ACHN (cell line): ENCODE measurements at regions not wholly inside any gene's neighbourhood (a gene's known extent, or its start where the extent isn't known, plus 50 kb on each side); places are given as distances from the start of the nearest gene placed in this dataset.

Experiments used
- DNase-seq: peaks from one replicate; pipeline ENCODE4 v3.0.0-alpha.2; 2015
- in situ Hi-C: cut with HindIII; loops from 2 replicates; pipeline ENCODE4 v1.10.0; 2017; ENCODE audit warnings: low sequenced_read_pairs, low pct_ligation_motif_present, low pct_unique_long_range_greater_than_20kb

DNA sequence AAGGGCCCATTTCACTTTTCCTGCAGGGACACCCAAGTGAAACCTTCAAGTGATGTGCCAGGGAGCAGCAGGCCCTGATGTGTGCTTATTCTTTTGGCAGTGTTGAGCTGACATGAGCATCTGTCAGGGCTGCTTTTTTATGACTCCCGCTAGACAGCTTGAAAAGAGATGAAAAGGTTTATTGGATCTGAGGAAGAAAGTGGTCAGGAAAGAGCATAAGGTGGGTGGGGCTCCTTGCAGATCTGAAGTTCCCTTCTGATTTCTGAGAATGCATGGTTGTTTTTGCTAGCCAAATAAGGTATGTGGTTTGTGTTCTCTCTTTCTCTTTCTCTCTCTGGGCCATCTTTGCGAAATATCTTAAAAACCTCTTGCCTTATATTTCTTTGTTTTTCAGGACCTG, 316.1 kb downstream of the DMRT2 start:
- in situ Hi-C loops, result no loop called here
- DNase-seq, result no peak

DNA sequence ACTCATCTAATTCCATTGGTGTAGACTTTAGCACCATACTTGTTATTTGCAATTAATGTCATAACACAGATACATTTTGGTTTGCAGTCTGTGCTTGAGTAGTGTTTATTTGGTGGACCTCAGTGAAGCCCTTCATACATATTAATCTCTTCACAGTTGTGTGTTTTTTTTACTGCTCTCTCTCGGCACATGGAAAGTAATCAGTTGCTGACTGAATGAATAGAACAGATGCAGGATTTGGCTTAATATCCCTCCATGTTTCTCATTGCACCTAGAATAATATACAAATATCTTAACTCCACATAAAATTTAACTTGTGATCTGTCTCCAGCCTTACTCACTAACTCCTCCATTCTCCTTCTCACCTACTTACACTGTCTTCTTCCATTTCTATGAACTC, 319.1 kb downstream of the DMRT2 start:
- in situ Hi-C loops, result no loop called here
- DNase-seq, result no peak

GRCh38 chr9:1373445-1373844, 323.3 kb downstream of the DMRT2 start:
- DNase-seq, result no peak
- in situ Hi-C loops, result no loop called here

GRCh38 chr9:1383899-1384455, 333.8 kb downstream of the DMRT2 start:
- in situ Hi-C loops, result no loop called here
- DNase-seq, result no peak

DNA sequence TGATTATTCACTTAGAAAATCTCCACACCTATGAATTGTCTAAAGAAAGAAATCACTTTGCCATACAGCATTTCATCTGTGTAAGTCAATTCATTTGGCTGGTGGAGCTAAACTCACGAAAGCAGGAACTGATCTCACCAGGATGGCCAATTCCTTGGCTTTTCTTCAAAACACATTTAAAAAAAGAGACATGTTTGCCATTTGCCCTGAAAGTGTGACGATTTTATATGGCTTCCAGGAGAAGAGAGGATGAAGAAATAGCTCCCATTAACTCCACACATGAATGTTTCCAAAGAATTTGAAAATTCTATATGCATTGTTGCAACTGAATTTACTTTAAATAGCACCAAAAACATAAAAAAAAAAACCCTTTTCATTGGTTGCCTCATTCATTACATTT, 334.7 kb downstream of the DMRT2 start:
- in situ Hi-C loops, result no loop called here
- no peak for DNase-seq

- in situ Hi-C loops, result no loop called here
- no peak for DNase-seq
Measured at GRCh38 chr9:1386420-1386819, 336.3 kb downstream of the DMRT2 start.

- in situ Hi-C loops, result no loop called here
- DNase-seq, result no peak
Measured at GRCh38 chr9:1388216-1388615, 338.1 kb downstream of the DMRT2 start.

DNA sequence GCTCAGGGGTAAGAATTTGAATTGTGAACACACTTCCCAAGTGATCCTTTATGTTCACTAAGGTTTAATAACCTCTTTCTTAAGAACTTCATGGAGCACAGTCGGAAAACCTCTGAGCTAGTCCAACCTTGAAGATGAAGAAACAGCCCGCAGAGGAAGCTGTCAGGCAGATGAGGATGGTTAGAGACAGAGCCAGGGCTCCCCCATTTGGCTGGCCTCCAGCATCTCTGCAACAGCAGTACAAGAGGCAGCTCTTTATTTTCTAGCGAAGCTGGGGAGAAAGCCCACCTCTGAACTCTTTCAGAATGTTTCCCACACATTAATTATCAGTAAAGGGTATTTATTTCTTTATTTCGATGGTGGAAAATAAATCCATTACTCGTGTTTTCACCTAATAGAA, 350.8 kb downstream of the DMRT2 start:
- in situ Hi-C loops, result no loop called here
- DNase-seq, result no peak

GRCh38 chr9:1404940-1405339, 354.8 kb downstream of the DMRT2 start:
- in situ Hi-C loops, result no loop called here
- DNase-seq, result no peak

DNA sequence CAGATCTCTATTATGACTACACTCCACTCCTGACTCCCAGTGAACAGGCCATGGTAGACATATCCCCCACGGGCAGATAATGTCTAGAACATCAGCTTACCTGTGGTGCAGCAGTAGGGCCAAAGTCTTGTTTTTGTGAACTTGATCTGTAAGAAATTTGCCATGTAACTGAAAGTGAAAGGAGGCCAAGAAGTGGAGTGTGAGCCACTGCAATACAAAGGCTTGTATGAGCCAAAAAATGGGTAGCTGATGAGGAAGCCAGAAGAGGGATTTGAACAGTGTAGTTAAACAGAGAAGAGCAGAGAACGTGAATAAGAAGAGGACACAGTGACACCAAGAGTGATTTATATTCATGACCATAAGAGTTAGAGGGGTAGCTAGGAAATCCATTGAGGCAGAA, 361.7 kb downstream of the DMRT2 start:
- no peak for DNase-seq
- in situ Hi-C loops, result no loop called here

GRCh38 chr9:1414711-1415131, 364.6 kb downstream of the DMRT2 start:
- in situ Hi-C loops, result no loop called here
- DNase-seq, result no peak

DNA sequence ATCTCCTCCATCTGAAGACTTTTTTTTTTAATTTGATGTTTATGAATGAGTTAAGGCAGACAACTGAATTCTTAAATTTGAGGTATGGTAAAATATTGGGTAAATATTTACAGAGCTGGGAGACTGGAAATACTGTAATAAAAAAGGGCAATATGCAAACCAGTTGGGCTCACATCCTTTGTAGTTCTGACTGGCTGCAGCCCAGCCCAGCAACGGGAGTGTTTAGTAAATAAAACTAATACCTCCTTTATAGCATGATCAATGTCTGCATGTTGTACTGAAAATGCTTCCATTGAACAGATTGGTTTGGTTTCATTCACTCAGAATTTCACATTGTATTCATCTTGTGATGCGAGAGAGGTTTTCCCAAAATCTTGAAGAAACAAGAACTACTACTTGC, 365.0 kb downstream of the DMRT2 start:
- DNase-seq, result no peak
- in situ Hi-C loops, result no loop called here

DNA sequence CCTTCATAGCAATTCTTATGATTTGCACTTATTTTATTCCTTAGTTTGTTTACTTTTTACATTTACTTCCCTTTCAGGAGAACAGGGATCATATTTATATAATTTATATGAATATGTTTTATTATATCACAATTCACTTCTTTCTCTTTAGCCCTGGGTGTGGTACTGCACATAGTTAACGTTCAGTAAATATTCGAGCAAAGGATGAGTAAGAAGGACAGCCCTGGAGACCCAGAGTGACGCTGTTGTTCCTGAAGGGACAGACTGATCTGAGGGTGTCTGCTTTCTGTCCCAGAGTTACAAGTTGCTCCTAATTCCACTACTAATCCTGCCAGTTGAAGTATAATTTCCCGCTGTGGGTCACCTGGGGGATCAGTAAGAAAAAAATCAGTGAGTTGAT, 366.1 kb downstream of the DMRT2 start:
- in situ Hi-C loops, result no loop called here
- DNase-seq, result no peak

- DNase-seq, result no peak
- in situ Hi-C loops, result no loop called here
Measured at GRCh38 chr9:1421436-1421835, 371.3 kb downstream of the DMRT2 start.

DNA sequence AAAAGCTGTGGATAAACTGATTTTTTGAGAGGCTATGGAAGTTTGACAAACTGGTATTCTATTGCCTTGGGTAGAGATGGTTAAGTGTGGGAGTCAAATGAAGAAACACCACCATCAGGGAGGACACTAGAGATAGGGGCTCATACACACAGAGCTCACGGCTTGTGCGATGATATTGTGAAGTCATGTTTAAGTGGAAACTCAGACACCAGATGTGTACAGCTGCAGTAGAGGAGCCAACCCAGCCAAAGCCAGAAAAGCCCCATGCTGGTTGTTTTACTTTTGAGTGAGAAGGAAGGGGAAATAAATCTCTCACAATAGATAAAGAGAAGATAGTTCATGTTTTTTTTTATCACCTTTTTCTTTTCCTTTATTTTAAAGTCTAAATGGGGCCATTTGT, 377.7 kb downstream of the DMRT2 start:
- in situ Hi-C loops, result no loop called here
- no peak for DNase-seq

GRCh38 chr9:1429297-1429696, 379.1 kb downstream of the DMRT2 start:
- DNase-seq, result no peak
- in situ Hi-C loops, result no loop called here

DNA sequence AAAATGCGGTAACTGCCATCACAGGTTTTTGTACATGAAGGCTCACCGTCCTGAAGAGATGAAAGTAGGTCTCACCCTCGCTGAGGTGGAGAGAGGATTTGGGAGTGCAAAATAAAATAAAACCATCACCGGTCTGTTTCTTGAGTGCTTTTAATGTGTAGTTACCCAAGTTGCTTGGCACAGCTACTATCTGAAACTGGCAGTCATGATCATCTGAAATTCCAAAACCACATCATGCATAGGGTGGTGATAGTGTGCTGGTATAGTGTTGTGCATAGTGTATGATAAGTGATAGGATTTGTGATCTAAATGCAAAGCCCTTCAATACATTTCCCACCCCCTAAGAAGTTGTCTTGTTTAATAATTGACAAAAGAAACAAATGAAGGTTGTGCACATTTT, 381.3 kb downstream of the DMRT2 start:
- in situ Hi-C loops, result no loop called here
- DNase-seq, result no peak

DNA sequence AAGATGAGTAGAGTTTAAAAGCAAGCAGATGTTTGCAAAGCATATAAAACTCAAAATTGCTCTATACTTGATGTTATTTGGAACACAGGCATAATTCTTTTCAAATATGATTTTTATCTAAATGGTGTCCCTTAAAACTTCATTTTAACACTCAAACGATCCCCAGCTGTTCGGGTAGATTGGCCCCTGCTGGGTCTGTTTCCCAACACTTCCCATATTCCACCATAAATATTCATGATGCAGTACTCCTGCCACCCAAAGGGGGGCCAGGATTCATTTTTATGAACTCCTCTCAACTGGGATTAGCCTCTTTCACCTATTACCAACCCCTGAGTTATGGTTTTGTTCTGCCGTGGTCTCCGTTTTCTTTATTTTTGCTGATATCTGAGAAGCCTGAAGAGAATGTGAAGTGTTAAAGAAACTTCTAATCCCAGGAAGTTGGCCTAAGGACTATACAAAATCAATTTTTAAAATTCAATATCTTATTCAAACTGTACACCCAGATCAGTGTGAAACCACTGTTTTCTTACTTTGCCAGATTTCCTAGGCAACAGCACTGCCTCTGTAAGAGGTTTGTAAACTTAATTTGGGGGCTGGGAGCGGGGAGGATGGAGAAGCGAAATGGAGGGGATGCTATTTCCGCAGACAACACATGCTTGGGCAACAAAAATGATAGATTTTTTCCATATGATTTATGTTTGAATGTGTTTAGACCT, 384.1 kb downstream of the DMRT2 start:
- in situ Hi-C loops, result no loop called here
- DNase-seq, result no peak

DNA sequence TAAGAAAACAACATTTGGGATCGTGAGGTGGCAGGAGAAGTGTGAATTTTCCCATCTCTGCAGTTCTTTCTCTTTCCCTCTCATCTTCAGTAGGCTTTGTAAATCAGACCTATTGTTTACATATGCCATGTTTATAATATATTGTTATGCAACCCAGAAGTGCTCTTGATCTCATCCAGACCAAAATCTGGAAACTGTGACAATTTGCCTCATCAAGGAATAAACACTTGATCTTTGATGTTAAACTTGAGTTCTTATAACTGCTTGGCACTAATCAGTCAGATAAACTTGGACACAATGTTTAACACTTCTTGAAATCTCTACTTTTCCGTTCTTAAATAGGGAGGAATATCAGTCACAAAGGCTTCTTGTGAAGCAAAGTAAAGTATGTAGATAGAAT, 384.7 kb downstream of the DMRT2 start:
- DNase-seq, result no peak
- in situ Hi-C loops, result no loop called here

- in situ Hi-C loops, result no loop called here
- DNase-seq, result no peak
Measured at GRCh38 chr9:1440256-1440655, 390.1 kb downstream of the DMRT2 start.

- in situ Hi-C loops, result no loop called here
- no peak for DNase-seq
Measured at GRCh38 chr9:1442105-1442504, 391.9 kb downstream of the DMRT2 start.
